CD4-positive, alpha-beta T cell treated with Interleukin-21 for 1 hour (primary cell): ENCODE measurements at regions not wholly inside any gene's neighbourhood (a gene's known extent, or its start where the extent isn't known, plus 50 kb on each side); places are given as distances from the start of the nearest gene placed in this dataset.
"Not testable (repeated sequence)": the region's sequence is repeated elsewhere in the genome, so short reads cannot be mapped to it uniquely, and the experiment has no call there.

Experiments used
- DNase-seq: peaks from one replicate; pipeline ENCODE4 v3.0.0-alpha.2; 2020

GRCh38 chr16:31754998-31755615, 118.5 kb upstream of the ZNF267 start:
- DNase-seq: no peak

GRCh38 chr16:31764103-31764502, 109.5 kb upstream of the ZNF267 start:
- DNase-seq: no peak

DNA sequence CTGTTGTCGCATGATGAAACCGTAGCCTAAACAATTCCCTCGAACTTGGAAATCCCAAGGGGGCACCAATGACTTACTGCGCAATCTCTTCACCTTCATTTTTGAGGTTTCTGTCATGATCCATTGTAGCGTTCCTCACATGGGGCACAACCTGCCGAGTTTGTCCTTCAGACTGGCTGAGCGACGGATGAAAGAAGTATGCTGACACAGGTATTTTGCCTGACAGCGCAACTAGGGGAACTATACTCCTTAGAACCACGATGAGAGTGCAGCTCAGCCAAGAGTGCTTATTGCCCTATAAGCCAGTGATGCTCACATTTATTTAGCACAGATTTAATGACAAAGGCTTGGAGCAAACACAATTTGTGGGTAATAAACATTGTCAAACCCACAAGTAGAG, 106.3 kb upstream of the ZNF267 start:
- no peak for DNase-seq

- DNase-seq: no peak
Measured at GRCh38 chr16:31780342-31780741, 93.3 kb upstream of the ZNF267 start.

DNA sequence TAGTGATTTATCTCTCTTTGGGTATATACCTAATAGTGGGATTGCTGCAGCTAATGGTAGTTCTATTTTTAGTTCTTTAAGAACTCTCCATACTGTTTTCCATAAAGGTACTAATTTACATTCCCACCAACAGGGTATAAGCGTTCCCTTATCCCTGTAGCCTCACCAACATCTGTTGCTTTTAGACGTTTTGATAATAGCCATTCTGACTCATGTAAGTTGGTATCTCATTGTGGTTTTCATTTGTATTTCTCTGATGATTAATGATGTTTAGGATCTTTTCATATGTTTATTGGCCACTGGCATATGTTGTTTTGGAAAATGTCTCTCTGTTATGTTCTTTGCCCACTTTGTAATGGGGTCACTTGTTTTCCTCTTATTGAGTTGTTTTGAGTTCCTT, 88.5 kb upstream of the ZNF267 start:
- DNase-seq: no peak

DNA sequence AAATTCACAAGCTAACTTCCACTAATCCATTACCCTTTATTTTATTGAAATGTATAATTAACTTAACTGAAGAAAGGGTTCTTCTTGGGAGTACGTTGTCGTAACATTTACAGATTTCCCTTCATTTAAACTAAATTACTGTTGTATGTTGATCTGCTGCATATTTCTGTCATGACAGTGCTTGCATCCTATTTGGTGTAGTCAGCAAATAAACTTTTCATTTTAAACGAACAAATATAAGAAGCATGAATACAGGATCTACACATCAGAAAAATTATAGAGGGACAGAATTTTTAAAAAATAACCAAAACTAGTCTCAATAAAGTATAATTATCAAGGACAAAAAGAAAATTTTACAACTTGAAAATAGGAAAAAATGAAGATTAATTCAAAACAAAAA, 66.5 kb upstream of the ZNF267 start:
- no peak for DNase-seq

DNA sequence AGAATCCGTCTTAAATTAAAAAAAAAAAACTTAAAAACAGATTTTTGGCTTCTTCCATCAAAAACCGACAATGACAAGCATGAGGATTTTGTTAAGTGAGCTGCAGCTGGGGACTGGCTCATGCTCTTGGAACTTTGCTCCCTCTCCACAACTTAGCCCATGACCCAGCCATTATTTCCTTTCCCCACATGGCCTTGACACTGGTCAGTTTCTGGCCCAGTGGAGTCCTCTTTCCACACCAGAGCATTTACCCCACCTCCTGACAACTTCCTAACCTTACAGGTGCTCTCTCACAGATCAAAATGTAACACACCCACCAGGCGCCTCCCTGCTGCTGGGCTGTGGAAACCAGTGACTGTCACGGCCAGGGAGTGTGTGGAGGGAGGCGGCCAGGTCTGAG, 62.7 kb upstream of the ZNF267 start:
- no peak for DNase-seq

DNA sequence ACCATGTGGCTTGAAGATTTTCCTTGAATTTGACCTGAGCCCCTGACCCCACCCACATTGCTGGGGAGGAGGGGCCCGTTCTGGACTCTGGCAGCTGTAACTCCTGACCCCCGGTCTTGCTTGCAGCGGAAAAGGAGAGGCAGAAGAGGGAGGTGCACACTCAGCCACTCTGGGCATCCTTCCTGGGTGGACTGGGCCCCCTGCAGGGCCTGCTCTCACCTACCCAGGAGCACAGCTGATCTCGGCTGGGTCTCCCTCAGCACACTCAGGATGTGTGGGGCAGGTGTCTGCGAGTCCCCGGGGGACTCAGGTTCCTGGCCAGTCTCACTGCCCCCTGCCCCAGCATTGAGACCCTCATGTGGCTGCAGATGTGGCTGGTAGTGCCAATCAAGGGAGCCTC, 57.5 kb upstream of the ZNF267 start:
- not testable (repeated sequence) for DNase-seq

DNA sequence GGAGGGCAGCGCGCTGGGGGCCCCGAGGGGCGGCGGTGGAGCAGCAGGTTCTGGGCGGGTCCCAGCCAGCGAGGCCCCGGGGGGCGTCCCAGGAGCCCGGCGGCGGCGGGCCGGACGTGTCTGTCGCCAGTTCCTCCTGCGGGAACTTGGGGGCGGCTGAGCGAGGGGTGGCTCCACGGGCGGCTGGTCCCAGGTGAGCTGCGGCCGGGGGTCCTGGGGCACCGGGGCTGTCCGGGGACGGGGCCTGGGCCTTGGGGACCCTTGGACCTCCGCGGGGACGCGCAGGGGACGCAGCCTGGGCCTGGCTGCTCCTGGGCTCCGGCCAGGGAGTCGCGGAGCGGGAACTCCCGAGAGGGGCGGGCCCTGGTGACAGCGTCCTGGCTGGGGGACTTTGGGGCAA, 54.2 kb upstream of the ZNF267 start:
- no peak for DNase-seq

GRCh38 chr16:31819948-31820347, 53.7 kb upstream of the ZNF267 start:
- DNase-seq: no peak
